Natural killer cell (primary cell): ENCODE measurements at regions not wholly inside any gene's neighbourhood (a gene's known extent, or its start where the extent isn't known, plus 50 kb on each side); places are given as distances from the start of the nearest gene placed in this dataset.

Source experiments
- ATAC-seq, 3 donors: fragments of 150-1000 bp in 2 of 3; fragments of 200-7000 bp in 1 of 3; cut with Tn5 transposase; 1 replicate in 1 of 3; 2 replicates in 2 of 3; pipeline ENCODE4 v1.10.0; 2021; ENCODE audit warnings: mild to moderate bottlenecking in 2 of 3, moderate library complexity in 2 of 3
- DNase-seq, 2 donors: peaks; one replicate each; pipeline versions ENCODE4 v3.0.0 to v3.0.0-alpha.2; 2013 to 2021; ENCODE audit warnings: mixed read lengths in 1 of 2
- H3K27ac ChIP-seq: one replicate; pipeline ENCODE4 v1.5.1; 2013; ENCODE audit warnings: mild to moderate bottlenecking, low read length
- H3K27me3 ChIP-seq: one replicate; pipeline ENCODE4 v1.6.1; 2013; ENCODE audit warnings: low read length; ENCODE audit not compliant: control insufficient read depth, insufficient read depth
- H3K36me3 ChIP-seq: one replicate; pipeline ENCODE4 v1.6.1; 2013; ENCODE audit warnings: low read length; ENCODE audit not compliant: control insufficient read depth, insufficient read depth
- H3K4me1 ChIP-seq: one replicate; pipeline ENCODE4 v1.6.1; 2013; ENCODE audit warnings: low read length; ENCODE audit not compliant: control insufficient read depth, insufficient read depth
- H3K4me3 ChIP-seq: one replicate; pipeline ENCODE4 v1.5.1; 2013; ENCODE audit warnings: low read length
- H3K9me3 ChIP-seq: one replicate; pipeline ENCODE4 v1.6.1; 2013; ENCODE audit warnings: low read length; ENCODE audit not compliant: control insufficient read depth, insufficient read depth
- H3K27ac Mint-ChIP-seq, 2 donors: one replicate each; pipeline ENCODE4 v1.8.0; 2022; ENCODE audit warnings: mild to moderate bottlenecking in 2 of 2, mixed read lengths in 2 of 2, moderate library complexity in 1 of 2
- H3K27me3 Mint-ChIP-seq, 2 donors: one replicate each; pipeline ENCODE4 v1.8.0; 2022; ENCODE audit warnings: low read depth in 2 of 2, mixed read lengths in 2 of 2
- H3K36me3 Mint-ChIP-seq: one replicate; pipeline ENCODE4 v1.8.0; 2022; ENCODE audit warnings: mixed read lengths
- H3K4me1 Mint-ChIP-seq, 2 donors: one replicate each; pipeline ENCODE4 v1.8.0; 2022; ENCODE audit warnings: mixed read lengths in 2 of 2
- H3K4me3 Mint-ChIP-seq: one replicate; pipeline ENCODE4 v1.8.0; 2022; ENCODE audit warnings: mild to moderate bottlenecking, moderate library complexity, mixed read lengths
- H3K9me3 Mint-ChIP-seq, 2 donors: one replicate each; pipeline ENCODE4 v1.8.0; 2022; ENCODE audit warnings: mixed read lengths in 2 of 2
- CTCF ChIP-seq: fragments of 200-600 bp; IDR thresholded peaks from one replicate; pipeline ENCODE4 v1.8.0; 2022; ENCODE audit warnings: antibody characterized with exemption
- WGBS: methylation state at CpG from one replicate; pipeline ENCODE4 v1.1.7; 2013; ENCODE audit warnings: missing lambda C conversion rate; ENCODE audit not compliant: insufficient coverage; 5-methylcytosine and 5-hydroxymethylcytosine counted together
- intact Hi-C: fragments of 100-400 bp; cut with micrococcal nuclease; formaldehyde crosslinking; loops from one replicate; pipeline ENCODE4 v1.14.2; 2022

DNA sequence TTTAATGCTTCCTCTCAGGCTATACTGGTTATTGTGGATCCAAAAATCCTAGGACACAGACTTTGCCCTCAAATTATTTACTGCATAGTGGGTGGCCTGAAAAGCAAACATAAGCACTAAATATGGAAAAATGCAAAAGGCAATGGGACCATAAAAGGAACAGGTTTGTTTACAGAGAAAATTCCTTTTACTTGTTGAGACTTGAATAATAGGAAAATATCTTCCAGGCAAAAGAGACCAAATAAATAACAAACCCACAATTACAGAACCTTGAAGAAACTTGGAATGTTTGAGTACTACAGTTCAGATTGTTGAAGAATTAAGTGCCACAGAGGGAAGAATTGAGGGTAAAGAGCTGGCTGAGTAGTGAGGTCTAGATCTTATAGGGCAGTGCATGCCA, 711.0 kb downstream of the C4orf33 start:
- ATAC-seq (no peak), DNase-seq (no peak)
- Mint-ChIP-seq H3K27ac (no peak overlapping the region), H3K27me3 (no peaks in the 10 kb centered on the region), H3K36me3 (no peaks in the 10 kb centered on the region), H3K4me3 (no peak overlapping the region), H3K4me1 (no peaks in the 10 kb centered on the region), H3K9me3 (peaks cover 11 to 20% of the 10 kb centered on the region in 2 donors)
- H3K27me3 ChIP-seq: no peaks in the 10 kb centered on the region
- intact Hi-C loops: no loop called here
- no peak for TF ChIP-seq CTCF
- no peak overlapping the region for H3K27ac ChIP-seq
- no peaks in the 10 kb centered on the region for H3K9me3 ChIP-seq
- H3K4me1 ChIP-seq: no peaks in the 10 kb centered on the region
- no peaks in the 10 kb centered on the region for H3K36me3 ChIP-seq
- no peak overlapping the region for H3K4me3 ChIP-seq

- no peak overlapping the region for H3K4me3 Mint-ChIP-seq
- H3K27me3 Mint-ChIP-seq: no peaks in the 10 kb centered on the region
- Histone ChIP-seq H3K36me3 (no peaks in the 10 kb centered on the region), H3K4me1 (no peaks in the 10 kb centered on the region), H3K4me3 (no peak overlapping the region), H3K27ac (no peak overlapping the region), H3K27me3 (no peaks in the 10 kb centered on the region), H3K9me3 (no peaks in the 10 kb centered on the region)
- 86% methylated on average over 1 of the region's 1 CpG for WGBS
- H3K9me3 Mint-ChIP-seq: peaks cover 10 to 20% of the 10 kb centered on the region in 2 donors
- no peak overlapping the region for H3K27ac Mint-ChIP-seq
- H3K36me3 Mint-ChIP-seq: no peaks in the 10 kb centered on the region
- intact Hi-C loops: no loop called here
- no peak for DNase-seq
- no peak for TF ChIP-seq CTCF
- no peaks in the 10 kb centered on the region for H3K4me1 Mint-ChIP-seq
- no peak for ATAC-seq
Observed at GRCh38 chr4:129808242-129808641, 712.3 kb downstream of the C4orf33 start.

- ATAC-seq (no peak), DNase-seq (no peak)
- Mint-ChIP-seq H3K4me3 (no peak overlapping the region), H3K9me3 (peaks cover 11 to 16% of the 10 kb centered on the region in 2 donors), H3K4me1 (no peaks in the 10 kb centered on the region), H3K27ac (no peak overlapping the region), H3K36me3 (no peaks in the 10 kb centered on the region), H3K27me3 (no peaks in the 10 kb centered on the region)
- no CpG with 5 or more reads among the region's 1 CpG for WGBS
- Histone ChIP-seq H3K27ac (no peak overlapping the region), H3K9me3 (no peaks in the 10 kb centered on the region), H3K27me3 (no peaks in the 10 kb centered on the region), H3K4me1 (no peaks in the 10 kb centered on the region), H3K36me3 (no peaks in the 10 kb centered on the region), H3K4me3 (no peak overlapping the region)
- intact Hi-C loops: no loop called here
- no peak for TF ChIP-seq CTCF
Observed at GRCh38 chr4:129821073-129821472, 725.1 kb downstream of the C4orf33 start.

- intact Hi-C loops: no loop called here
- Mint-ChIP-seq H3K4me1 (no peaks in the 10 kb centered on the region), H3K36me3 (no peaks in the 10 kb centered on the region), H3K27ac (no peak overlapping the region), H3K27me3 (no peaks in the 10 kb centered on the region), H3K9me3 (peaks cover 11 to 16% of the 10 kb centered on the region in 2 donors), H3K4me3 (no peak overlapping the region)
- Histone ChIP-seq H3K27ac (no peak overlapping the region), H3K27me3 (no peaks in the 10 kb centered on the region), H3K4me3 (no peak overlapping the region), H3K36me3 (no peaks in the 10 kb centered on the region), H3K4me1 (no peaks in the 10 kb centered on the region), H3K9me3 (no peaks in the 10 kb centered on the region)
- DNase-seq: no peak
- no peak for ATAC-seq
- no peak for TF ChIP-seq CTCF
Observed at GRCh38 chr4:129821963-129822362, 726.0 kb downstream of the C4orf33 start.
